Cardiac muscle cell (in vitro differentiated cells and primary cell): ENCODE measurements at regions not wholly inside any gene's neighbourhood (a gene's known extent, or its start where the extent isn't known, plus 50 kb on each side); places are given as distances from the start of the nearest gene placed in this dataset.
"Not testable (repeated sequence)": the region's sequence is repeated elsewhere in the genome, so short reads cannot be mapped to it uniquely, and the experiment has no call there.

Experiments
- DNase-seq, 2 donors: peaks; one replicate each; pipeline versions ENCODE4 v3.0.0 to v3.0.0-alpha.2; 2010 to 2017; ENCODE audit warnings: low read depth in 1 of 2, low spot score in 1 of 2
- H3K27ac ChIP-seq: fragments of 200-600 bp; sonication (generic); 2 replicates; pipeline ENCODE4 v1.5.1; 2016
- H3K27me3 ChIP-seq: fragments of 200-600 bp; sonication (generic); 2 replicates; pipeline ENCODE4 v1.6.0; 2016; ENCODE audit warnings: control low read depth
- H3K36me3 ChIP-seq: fragments of 200-600 bp; sonication (generic); 2 replicates; pipeline ENCODE4 v1.5.1; 2016; ENCODE audit warnings: control low read depth
- H3K4me1 ChIP-seq: fragments of 200-600 bp; sonication (generic); 2 replicates; pipeline ENCODE4 v1.8.1; 2017; ENCODE audit warnings: low read depth, mild to moderate bottlenecking, mixed run types
- H3K4me3 ChIP-seq: fragments of 200-600 bp; sonication (generic); 2 replicates; pipeline ENCODE4 v1.5.1; 2016; ENCODE audit warnings: mild to moderate bottlenecking
- H3K9me3 ChIP-seq: fragments of 200-600 bp; sonication (generic); 2 replicates; pipeline ENCODE4 v1.5.1; 2017; ENCODE audit warnings: low read depth, mild to moderate bottlenecking, control low read depth
- TF ChIP-seq, protein P1 (sequence below): IDR thresholded peaks from 2 replicates; pipeline ENCODE4 v1.5.1; 2012; ENCODE audit warnings: low read depth, mild to moderate bottlenecking, low read length

- H3K27me3 ChIP-seq = no peaks in the 10 kb centered on the region
- no peaks in the 10 kb centered on the region for H3K36me3 ChIP-seq
- H3K27ac ChIP-seq = no peak overlapping the region
- DNase-seq = peak; percentile 27 to 41
- no peaks in the 10 kb centered on the region for H3K9me3 ChIP-seq
- peaks cover 11% of the 10 kb centered on the region for H3K4me1 ChIP-seq
- TF ChIP-seq, protein P1, sequence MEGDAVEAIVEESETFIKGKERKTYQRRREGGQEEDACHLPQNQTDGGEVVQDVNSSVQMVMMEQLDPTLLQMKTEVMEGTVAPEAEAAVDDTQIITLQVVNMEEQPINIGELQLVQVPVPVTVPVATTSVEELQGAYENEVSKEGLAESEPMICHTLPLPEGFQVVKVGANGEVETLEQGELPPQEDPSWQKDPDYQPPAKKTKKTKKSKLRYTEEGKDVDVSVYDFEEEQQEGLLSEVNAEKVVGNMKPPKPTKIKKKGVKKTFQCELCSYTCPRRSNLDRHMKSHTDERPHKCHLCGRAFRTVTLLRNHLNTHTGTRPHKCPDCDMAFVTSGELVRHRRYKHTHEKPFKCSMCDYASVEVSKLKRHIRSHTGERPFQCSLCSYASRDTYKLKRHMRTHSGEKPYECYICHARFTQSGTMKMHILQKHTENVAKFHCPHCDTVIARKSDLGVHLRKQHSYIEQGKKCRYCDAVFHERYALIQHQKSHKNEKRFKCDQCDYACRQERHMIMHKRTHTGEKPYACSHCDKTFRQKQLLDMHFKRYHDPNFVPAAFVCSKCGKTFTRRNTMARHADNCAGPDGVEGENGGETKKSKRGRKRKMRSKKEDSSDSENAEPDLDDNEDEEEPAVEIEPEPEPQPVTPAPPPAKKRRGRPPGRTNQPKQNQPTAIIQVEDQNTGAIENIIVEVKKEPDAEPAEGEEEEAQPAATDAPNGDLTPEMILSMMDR = no peak
- H3K4me3 ChIP-seq = no peak overlapping the region
Measured at GRCh38 chr1:8154621-8155052, 128.5 kb upstream of the ERRFI1 start.

- no peak for DNase-seq
- Histone ChIP-seq H3K9me3 (no peaks in the 10 kb centered on the region), H3K4me3 (no peak overlapping the region), H3K36me3 (no peaks in the 10 kb centered on the region), H3K4me1 (peaks cover 11% of the 10 kb centered on the region), H3K27me3 (no peaks in the 10 kb centered on the region), H3K27ac (no peak overlapping the region)
- TF ChIP-seq, protein P1 = no peak
Measured at GRCh38 chr1:8153961-8154360, 127.9 kb upstream of the ERRFI1 start.

GRCh38 chr1:8152731-8153702, 126.9 kb upstream of the ERRFI1 start:
- H3K27ac ChIP-seq = no peak overlapping the region
- H3K36me3 ChIP-seq = no peaks in the 10 kb centered on the region
- H3K27me3 ChIP-seq = no peaks in the 10 kb centered on the region
- no peak for DNase-seq
- H3K4me1 ChIP-seq = peaks cover 11% of the 10 kb centered on the region
- H3K9me3 ChIP-seq = no peaks in the 10 kb centered on the region
- TF ChIP-seq, protein P1 = no peak
- no peak overlapping the region for H3K4me3 ChIP-seq

DNA sequence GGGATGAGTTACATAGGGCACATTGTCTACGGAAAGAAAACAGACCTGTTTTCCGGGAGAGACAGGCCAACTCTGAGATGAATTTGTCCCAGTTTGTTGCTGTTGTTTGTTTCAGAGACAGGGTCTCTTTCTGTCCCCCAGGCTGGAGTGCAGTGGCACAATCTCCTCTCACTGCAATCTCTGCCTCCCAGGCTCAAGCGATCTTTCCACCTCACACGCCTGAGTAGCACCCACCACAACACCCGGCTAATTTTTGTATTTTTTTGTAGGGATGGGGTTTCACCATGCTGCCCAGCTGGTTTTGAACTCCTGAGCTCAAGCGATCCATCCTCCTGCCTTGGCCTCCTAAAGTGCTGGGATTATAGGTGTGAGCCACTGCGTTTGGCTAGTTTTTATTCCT, 125.5 kb upstream of the ERRFI1 start:
- H3K27me3 ChIP-seq = no peaks in the 10 kb centered on the region

GRCh38 chr1:8149756-8150155, 123.6 kb upstream of the ERRFI1 start:
- not testable (repeated sequence) for H3K36me3 ChIP-seq, H3K27ac ChIP-seq, H3K4me1 ChIP-seq, H3K9me3 ChIP-seq, H3K4me3 ChIP-seq, H3K27me3 ChIP-seq, DNase-seq

More for the DNA sequence above, 125.5 kb upstream of the ERRFI1 start:
- H3K9me3 ChIP-seq = no peaks in the 10 kb centered on the region
- no peak for DNase-seq
- peaks cover 11% of the 10 kb centered on the region for H3K4me1 ChIP-seq
- no peak overlapping the region for H3K27ac ChIP-seq
- no peaks in the 10 kb centered on the region for H3K36me3 ChIP-seq
- TF ChIP-seq, protein P1 = no peak
- no peak overlapping the region for H3K4me3 ChIP-seq

DNA sequence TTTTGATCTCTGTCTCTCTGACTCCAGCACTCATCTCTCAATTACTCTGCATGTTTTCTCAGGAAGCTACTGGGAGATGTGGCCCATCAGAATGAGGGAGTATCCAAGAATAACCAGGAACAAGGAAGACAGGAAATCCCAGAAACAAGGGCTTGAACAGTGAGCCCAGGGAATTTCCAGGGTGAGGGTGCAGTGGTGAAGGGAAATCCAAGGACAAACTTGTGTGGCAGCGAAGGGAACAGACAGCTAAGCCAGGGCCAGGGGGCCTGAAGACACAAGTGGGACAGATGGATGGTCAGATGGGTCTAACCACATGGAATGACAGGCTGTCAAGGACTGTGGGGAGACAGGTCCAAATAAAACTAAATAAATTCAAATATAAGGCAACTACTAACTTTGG, 121.8 kb upstream of the ERRFI1 start:
- DNase-seq = no peak
- Histone ChIP-seq H3K27me3 (no peaks in the 10 kb centered on the region), H3K4me1 (no peaks in the 10 kb centered on the region), H3K4me3 (no peak overlapping the region), H3K27ac (no peak overlapping the region), H3K9me3 (no peaks in the 10 kb centered on the region), H3K36me3 (no peaks in the 10 kb centered on the region)
- TF ChIP-seq, protein P1 = no peak
